ENCODE measurements at regions not wholly inside any gene's neighbourhood (a gene's known extent, or its start where the extent isn't known, plus 50 kb on each side); places are given as distances from the start of the nearest gene placed in this dataset.
A peak's percentile ranks its signal among the peaks of the same experiment; 100 is the strongest.
"Not testable (repeated sequence)": the region's sequence is repeated elsewhere in the genome, so short reads cannot be mapped to it uniquely, and the experiment has no call there.

- DNase-seq (ENCODE audit: low read depth in 4 of 4, low spot score in 2 of 4) = no peak
These were observed 1467.0 kb upstream of the B3GALT2 start for GRCh38 chr1:194653385-194653784.

GRCh38 chr1:194647118-194647517 is 1460.7 kb upstream of the B3GALT2 start:
- DNase-seq (ENCODE audit: low read depth in 4 of 4, low spot score in 2 of 4) = no peak

- DNase-seq (ENCODE audit: low read depth in 4 of 4, low spot score in 2 of 4) = no peak
These were observed 1458.1 kb upstream of the B3GALT2 start for GRCh38 chr1:194644528-194644927.

GRCh38 chr1:194640322-194640721 is 1453.9 kb upstream of the B3GALT2 start:
- DNase-seq (ENCODE audit: low read depth in 4 of 4, low spot score in 2 of 4) = no peak

- no peak for DNase-seq (ENCODE audit: low read depth in 4 of 4, low spot score in 2 of 4)
These were observed 1442.6 kb upstream of the B3GALT2 start for GRCh38 chr1:194629011-194629410.

- DNase-seq (ENCODE audit: low read depth in 4 of 4, low spot score in 2 of 4) = no peak
These were observed 1438.4 kb upstream of the B3GALT2 start for GRCh38 chr1:194624833-194625232.

- DNase-seq (ENCODE audit: low read depth in 4 of 4, low spot score in 2 of 4) = no peak
These were observed 1431.7 kb upstream of the B3GALT2 start for GRCh38 chr1:194618101-194618500.

GRCh38 chr1:194617272-194617671 is 1430.9 kb upstream of the B3GALT2 start:
- DNase-seq (ENCODE audit: low read depth in 4 of 4, low spot score in 2 of 4) = not testable (repeated sequence)

GRCh38 chr1:194616835-194617234 is 1430.4 kb upstream of the B3GALT2 start:
- DNase-seq (ENCODE audit: low read depth in 4 of 4, low spot score in 2 of 4) = no peak

GRCh38 chr1:194602184-194602583 is 1415.8 kb upstream of the B3GALT2 start:
- DNase-seq (ENCODE audit: low read depth in 4 of 4, low spot score in 2 of 4) = no peak

- no peak for DNase-seq (ENCODE audit: low read depth in 4 of 4, low spot score in 2 of 4)
These were observed 1414.3 kb upstream of the B3GALT2 start for GRCh38 chr1:194600716-194601115.

- DNase-seq (ENCODE audit: low read depth in 4 of 4, low spot score in 2 of 4) = no peak
These were observed 1411.7 kb upstream of the B3GALT2 start for GRCh38 chr1:194598098-194598497.

GRCh38 chr1:194586302-194586701 is 1399.9 kb upstream of the B3GALT2 start:
- no peak for DNase-seq (ENCODE audit: low read depth in 4 of 4, low spot score in 2 of 4)

GRCh38 chr1:194584052-194584451 is 1397.6 kb upstream of the B3GALT2 start:
- no peak for DNase-seq (ENCODE audit: low read depth in 4 of 4, low spot score in 2 of 4)

- DNase-seq (ENCODE audit: low read depth in 4 of 4, low spot score in 2 of 4) = peak in 1 of 4 donors; percentile 10
These were observed 1384.1 kb upstream of the B3GALT2 start for GRCh38 chr1:194570476-194570875.

GRCh38 chr1:194568610-194569009 is 1382.2 kb upstream of the B3GALT2 start:
- DNase-seq (ENCODE audit: low read depth in 4 of 4, low spot score in 2 of 4) = no peak

GRCh38 chr1:194548071-194548470 is 1361.7 kb upstream of the B3GALT2 start:
- DNase-seq (ENCODE audit: low read depth in 4 of 4, low spot score in 2 of 4) = no peak

- DNase-seq (ENCODE audit: low read depth in 4 of 4, low spot score in 2 of 4) = no peak
These were observed 1357.6 kb upstream of the B3GALT2 start for GRCh38 chr1:194544012-194544411.

GRCh38 chr1:194538453-194538852 is 1352.0 kb upstream of the B3GALT2 start:
- no peak for DNase-seq (ENCODE audit: low read depth in 4 of 4, low spot score in 2 of 4)

- no peak for DNase-seq (ENCODE audit: low read depth in 4 of 4, low spot score in 2 of 4)
These were observed 1351.1 kb upstream of the B3GALT2 start for GRCh38 chr1:194537521-194537920.

- no peak for DNase-seq (ENCODE audit: low read depth in 4 of 4, low spot score in 2 of 4)
These were observed 1349.0 kb upstream of the B3GALT2 start for GRCh38 chr1:194535369-194535768.

GRCh38 chr1:194534784-194535183 is 1348.4 kb upstream of the B3GALT2 start:
- DNase-seq (ENCODE audit: low read depth in 4 of 4, low spot score in 2 of 4) = no peak

- no peak for DNase-seq (ENCODE audit: low read depth in 4 of 4, low spot score in 2 of 4)
These were observed 1347.2 kb upstream of the B3GALT2 start for GRCh38 chr1:194533641-194534040.

Measured in left renal cortex interstitium (tissue), 4 donors.